ENCODE measurements at regions not wholly inside any gene's neighbourhood (a gene's known extent, or its start where the extent isn't known, plus 50 kb on each side); places are given as distances from the start of the nearest gene placed in this dataset.
"Not testable (repeated sequence)": the region's sequence is repeated elsewhere in the genome, so short reads cannot be mapped to it uniquely, and the experiment has no call there.

GRCh38 chr11:121869478-121869877 is 246.5 kb downstream of the BLID start:
- no peak for ATAC-seq (replicated peaks in 6 of 8)
- 58 to 97% (median 80%) methylated on average over 1 to 5 of the region's 7 CpGs; no CpG with 5 or more reads in 1 of the 10 experiments for WGBS, 10 experiments

GRCh38 chr11:121866754-121867153 is 249.3 kb downstream of the BLID start:
- H3K4me1 ChIP-seq (replicated peaks in 1 of 2) = no peaks in the 10 kb centered on the region
- ATAC-seq (replicated peaks in 6 of 8) = peak in 2 of 8 experiments; percentile 38 to 57
- in situ Hi-C loops (cut with MboI; ENCODE audit: low pct_unique_long_range_greater_than_20kb in 2 of 9, low sequenced_read_pairs in 9 of 9, unreplicated experiment in 9 of 9) = no loop called here
- H3K4me3 ChIP-seq = no peak overlapping the region
- H3K27ac ChIP-seq = no peak overlapping the region
- WGBS, 10 experiments = 3 to 93% (median 86%) methylated on average over 1 to 6 of the region's 6 CpGs

More at GRCh38 chr11:121869478-121869877, 246.5 kb downstream of the BLID start:
- H3K27ac ChIP-seq = no peak overlapping the region
- H3K4me1 ChIP-seq (replicated peaks in 1 of 2) = no peaks in the 10 kb centered on the region
- H3K4me3 ChIP-seq = no peak overlapping the region
- in situ Hi-C loops (cut with MboI; ENCODE audit: low pct_unique_long_range_greater_than_20kb in 2 of 9, low sequenced_read_pairs in 9 of 9, unreplicated experiment in 9 of 9) = no loop called here

- Histone ChIP-seq H3K4me3 (no peak overlapping the region), H3K27ac (no peak overlapping the region), H3K4me1 (replicated peaks in 1 of 2) (no peaks in the 10 kb centered on the region)
- ATAC-seq (replicated peaks in 6 of 8) = peak in 1 of 8 experiments; percentile 37
- in situ Hi-C loops (cut with MboI; ENCODE audit: low pct_unique_long_range_greater_than_20kb in 2 of 9, low sequenced_read_pairs in 9 of 9, unreplicated experiment in 9 of 9) = no loop called here
- WGBS, 10 experiments = 57 to 100% (median 84%) methylated on average over 1 of the region's 1 CpG; no CpG with 5 or more reads in 4 of the 10 experiments
Observed at GRCh38 chr11:121864660-121865059, 251.4 kb downstream of the BLID start.

GRCh38 chr11:121863126-121863525 is 252.9 kb downstream of the BLID start:
- ATAC-seq (replicated peaks in 6 of 8) = no peak
- Histone ChIP-seq H3K27ac (no peak overlapping the region), H3K4me3 (no peak overlapping the region), H3K4me1 (replicated peaks in 1 of 2) (no peaks in the 10 kb centered on the region)
- in situ Hi-C loops (cut with MboI; ENCODE audit: low pct_unique_long_range_greater_than_20kb in 2 of 9, low sequenced_read_pairs in 9 of 9, unreplicated experiment in 9 of 9) = no loop called here
- WGBS, 10 experiments = 49 to 100% (median 78%) methylated on average over 1 to 4 of the region's 4 CpGs

GRCh38 chr11:121855138-121855537 is 260.9 kb downstream of the BLID start:
- ATAC-seq (replicated peaks in 6 of 8); H3K4me1 ChIP-seq (replicated peaks in 1 of 2); in situ Hi-C loops (cut with MboI; ENCODE audit: low pct_unique_long_range_greater_than_20kb in 2 of 9, low sequenced_read_pairs in 9 of 9, unreplicated experiment in 9 of 9); H3K27ac ChIP-seq; H3K4me3 ChIP-seq: not testable (repeated sequence)
- WGBS, 10 experiments = 90 to 100% (median 93%) methylated on average over 1 to 3 of the region's 11 CpGs; no CpG with 5 or more reads in 7 of the 10 experiments

- H3K4me1 ChIP-seq (replicated peaks in 1 of 2) = peaks cover 0 to 5% of the 10 kb centered on the region in 2 donors
- no peak overlapping the region for H3K4me3 ChIP-seq
- H3K27ac ChIP-seq = no peak overlapping the region
- ATAC-seq (replicated peaks in 6 of 8) = peak in 1 of 8 experiments; percentile 42
- WGBS, 10 experiments = 86 to 100% (median 100%) methylated on average over 1 of the region's 1 CpG; no CpG with 5 or more reads in 5 of the 10 experiments
- in situ Hi-C loops (cut with MboI; ENCODE audit: low pct_unique_long_range_greater_than_20kb in 2 of 9, low sequenced_read_pairs in 9 of 9, unreplicated experiment in 9 of 9) = no loop called here
Observed at GRCh38 chr11:121844016-121844415, 272.0 kb downstream of the BLID start.

- H3K4me1 ChIP-seq (replicated peaks in 1 of 2) = peaks cover 0 to 5% of the 10 kb centered on the region in 2 donors
- no peak overlapping the region for H3K4me3 ChIP-seq
- H3K27ac ChIP-seq = no peak overlapping the region
- peak in 1 of 8 experiments; percentile 39 for ATAC-seq (replicated peaks in 6 of 8)
- in situ Hi-C loops (cut with MboI; ENCODE audit: low pct_unique_long_range_greater_than_20kb in 2 of 9, low sequenced_read_pairs in 9 of 9, unreplicated experiment in 9 of 9) = no loop called here
- 57 to 100% (median 75%) methylated on average over 1 to 5 of the region's 5 CpGs; no CpG with 5 or more reads in 1 of the 10 experiments for WGBS, 10 experiments
Observed at GRCh38 chr11:121842192-121842585, 273.8 kb downstream of the BLID start.

- Histone ChIP-seq H3K4me1 (replicated peaks in 1 of 2) (peaks cover 0 to 5% of the 10 kb centered on the region in 2 donors), H3K27ac (no peak overlapping the region), H3K4me3 (no peak overlapping the region)
- WGBS, 10 experiments = 11 to 83% (median 61%) methylated on average over 2 to 5 of the region's 5 CpGs; no CpG with 5 or more reads in 4 of the 10 experiments
- ATAC-seq (replicated peaks in 6 of 8) = peak in 2 of 8 experiments; percentile 25 to 32
- in situ Hi-C loops (cut with MboI; ENCODE audit: low pct_unique_long_range_greater_than_20kb in 2 of 9, low sequenced_read_pairs in 9 of 9, unreplicated experiment in 9 of 9) = no loop called here
Observed at GRCh38 chr11:121841487-121842191, 274.4 kb downstream of the BLID start.

GRCh38 chr11:121839781-121840180 is 276.2 kb downstream of the BLID start:
- in situ Hi-C loops (cut with MboI; ENCODE audit: low pct_unique_long_range_greater_than_20kb in 2 of 9, low sequenced_read_pairs in 9 of 9, unreplicated experiment in 9 of 9) = no loop called here

GRCh38 chr11:121838571-121838970 is 277.4 kb downstream of the BLID start:
- in situ Hi-C loops (cut with MboI; ENCODE audit: low pct_unique_long_range_greater_than_20kb in 2 of 9, low sequenced_read_pairs in 9 of 9, unreplicated experiment in 9 of 9) = no loop called here
- no peak for ATAC-seq (replicated peaks in 6 of 8)
- WGBS, 10 experiments = 50 to 100% (median 72%) methylated on average over 1 of the region's 1 CpG; no CpG with 5 or more reads in 4 of the 10 experiments

More at GRCh38 chr11:121839781-121840180, 276.2 kb downstream of the BLID start:
- H3K27ac ChIP-seq = no peak overlapping the region
- ATAC-seq (replicated peaks in 6 of 8) = no peak
- H3K4me1 ChIP-seq (replicated peaks in 1 of 2) = peaks cover 0 to 5% of the 10 kb centered on the region in 2 donors
- 46 to 100% (median 90%) methylated on average over 1 of the region's 1 CpG for WGBS, 10 experiments
- no peak overlapping the region for H3K4me3 ChIP-seq

GRCh38 chr11:121833970-121834369 is 282.0 kb downstream of the BLID start:
- ATAC-seq (replicated peaks in 6 of 8) = no peak
- Histone ChIP-seq H3K4me3 (no peak overlapping the region), H3K27ac (no peak overlapping the region), H3K4me1 (replicated peaks in 1 of 2) (peaks cover 0 to 3% of the 10 kb centered on the region in 2 donors)
- in situ Hi-C loops (cut with MboI; ENCODE audit: low pct_unique_long_range_greater_than_20kb in 2 of 9, low sequenced_read_pairs in 9 of 9, unreplicated experiment in 9 of 9) = no loop called here

More at GRCh38 chr11:121838571-121838970, 277.4 kb downstream of the BLID start:
- no peak overlapping the region for H3K27ac ChIP-seq
- H3K4me1 ChIP-seq (replicated peaks in 1 of 2) = peaks cover 0 to 5% of the 10 kb centered on the region in 2 donors
- no peak overlapping the region for H3K4me3 ChIP-seq

GRCh38 chr11:121829159-121829643 is 286.8 kb downstream of the BLID start:
- peak overlapping the region in 1 of 5 donors; percentile 11 for H3K4me3 ChIP-seq
- H3K4me1 ChIP-seq (replicated peaks in 1 of 2) = peaks cover 0 to 5% of the 10 kb centered on the region in 2 donors
- H3K27ac ChIP-seq = peak overlapping the region; percentile 42 to 71
- ATAC-seq (replicated peaks in 6 of 8) = peak; percentile 33 to 99 (median 98)
- WGBS, 10 experiments = 0 to 71% (median 40%) methylated on average over 1 to 2 of the region's 2 CpGs; no CpG with 5 or more reads in 5 of the 10 experiments
- in situ Hi-C loops (cut with MboI; ENCODE audit: low pct_unique_long_range_greater_than_20kb in 2 of 9, low sequenced_read_pairs in 9 of 9, unreplicated experiment in 9 of 9) = no loop called here

GRCh38 chr11:121814962-121815361 is 301.1 kb downstream of the BLID start:
- H3K4me1 ChIP-seq (replicated peaks in 1 of 2) = no peaks in the 10 kb centered on the region
- ATAC-seq (replicated peaks in 6 of 8) = no peak
- H3K27ac ChIP-seq = no peak overlapping the region
- H3K4me3 ChIP-seq = no peak overlapping the region
- in situ Hi-C loops (cut with MboI; ENCODE audit: low pct_unique_long_range_greater_than_20kb in 2 of 9, low sequenced_read_pairs in 9 of 9, unreplicated experiment in 9 of 9) = no loop called here
- WGBS, 10 experiments = 0 to 100% (median 44%) methylated on average over 1 of the region's 1 CpG; no CpG with 5 or more reads in 2 of the 10 experiments

All from motor neuron (in vitro differentiated cells).